HEK293T (cell line): ENCODE measurements at regions not wholly inside any gene's neighbourhood (a gene's known extent, or its start where the extent isn't known, plus 50 kb on each side); places are given as distances from the start of the nearest gene placed in this dataset.
A peak's percentile ranks its signal among the peaks of the same experiment; 100 is the strongest.

ENCODE experiments used
- CTCF ChIA-PET: fragments of 350-600 bp; formaldehyde crosslinking; extraction: SDS; loops from one replicate; lab custom pipeline; 2021; ENCODE audit warnings: antibody characterized with exemption, inconsistent platforms; lab: Yijun Ruan, JAX
- POLR2A ChIA-PET: fragments of 350-600 bp; formaldehyde crosslinking; extraction: SDS; loops from one replicate; lab custom pipeline; 2020; ENCODE audit warnings: antibody characterized with exemption, inconsistent platforms; lab: Yijun Ruan, JAX
- DNase-seq: peaks from one replicate; pipeline ENCODE4 v3.0.0; 2012; ENCODE audit warnings: mixed read lengths; ENCODE audit errors: extremely low spot score
- ARNT ChIP-seq: fragments of 450-650 bp; IDR thresholded peaks from 2 replicates; pipeline ENCODE4 v1.6.1; 2017; ENCODE audit warnings: mild to moderate bottlenecking
- BHLHE40 ChIP-seq: fragments of 450-650 bp; IDR thresholded peaks from 2 replicates; pipeline ENCODE4 v1.6.1; 2016; ENCODE audit warnings: mild to moderate bottlenecking, moderate library complexity, borderline replicate concordance
- CTBP1 ChIP-seq: fragments of 450-650 bp; IDR thresholded peaks from 2 replicates; pipeline ENCODE4 v1.6.1; 2016; ENCODE audit warnings: borderline replicate concordance
- ELF4 ChIP-seq: fragments of 450-650 bp; IDR thresholded peaks from 2 replicates; pipeline ENCODE4 v1.6.1; 2017; ENCODE audit warnings: antibody characterized with exemption
- FOXA1 ChIP-seq: fragments of 450-650 bp; IDR thresholded peaks from 2 replicates; pipeline ENCODE4 v1.6.1; 2016; ENCODE audit warnings: mild to moderate bottlenecking
- FOXK2 ChIP-seq: fragments of 450-650 bp; IDR thresholded peaks from 2 replicates; pipeline ENCODE4 v1.6.1; 2016; ENCODE audit warnings: mild to moderate bottlenecking
- FOXM1 ChIP-seq: fragments of 450-650 bp; IDR thresholded peaks from 2 replicates; pipeline ENCODE4 v1.6.1; 2017; ENCODE audit warnings: mild to moderate bottlenecking, borderline replicate concordance
- HDGF ChIP-seq: fragments of 450-650 bp; IDR thresholded peaks from 2 replicates; pipeline ENCODE4 v1.6.1; 2017; ENCODE audit warnings: antibody characterized with exemption, borderline replicate concordance
- L3MBTL2 ChIP-seq: fragments of 450-650 bp; conservative IDR thresholded peaks from 2 replicates; pipeline ENCODE4 v1.6.1; 2016; ENCODE audit warnings: mild to moderate bottlenecking
- LEF1 ChIP-seq: fragments of 450-650 bp; IDR thresholded peaks from 2 replicates; pipeline ENCODE4 v1.6.1; 2017; ENCODE audit warnings: mild to moderate bottlenecking, borderline replicate concordance
- NFRKB ChIP-seq: fragments of 450-650 bp; IDR thresholded peaks from 2 replicates; pipeline ENCODE4 v1.6.1; 2016; ENCODE audit warnings: mild to moderate bottlenecking, moderate library complexity
- PKNOX1 ChIP-seq: fragments of 450-650 bp; IDR thresholded peaks from 2 replicates; pipeline ENCODE4 v1.6.1; 2016
- SP1 ChIP-seq: fragments of 450-650 bp; IDR thresholded peaks from 2 replicates; pipeline ENCODE4 v1.6.1; 2017
- SUZ12 ChIP-seq: fragments of 450-650 bp; IDR thresholded peaks from 2 replicates; pipeline ENCODE4 v1.6.1; 2016; ENCODE audit warnings: mild to moderate bottlenecking
- TARDBP ChIP-seq: fragments of 450-650 bp; IDR thresholded peaks from 2 replicates; pipeline ENCODE4 v1.6.1; 2016
- ZNF384 ChIP-seq: fragments of 450-650 bp; IDR thresholded peaks from 2 replicates; pipeline ENCODE4 v1.6.1; 2016

GRCh38 chr10:4663162-4663992 lies 162.6 kb upstream of the AKR1E2 start:
- TF ChIP-seq ZNF384, result no peak
- peak; percentile 76 for TF ChIP-seq PKNOX1
- TF ChIP-seq BHLHE40, result no peak
- TF ChIP-seq HDGF, result no peak
- TF ChIP-seq FOXA1, result no peak
- TF ChIP-seq ELF4, result no peak
- peak; percentile 53; the same call in 1 of the 2 replicates for TF ChIP-seq L3MBTL2
- TF ChIP-seq CTBP1, result no peak
- TF ChIP-seq SP1, result no peak
- TF ChIP-seq FOXM1, result no peak
- DNase-seq, result peak; percentile 63
- ChIA-PET POLR2A (interaction anchor here (0.5 to 1.0 kb wide), 2 partner anchors 9 to 41 kb away, joined by 3 read pairs; no protein-coding TSS in a partner anchor), CTCF (interaction anchor here (0.7 kb wide), 1 partner anchor 251 kb away, joined by 3 read pairs; no protein-coding TSS in a partner anchor)

GRCh38 chr10:4662576-4663161 lies 163.3 kb upstream of the AKR1E2 start:
- TF ChIP-seq TARDBP (no peak), NFRKB (no peak), L3MBTL2 (no peak), HDGF (no peak), FOXM1 (no peak), SUZ12 (no peak), CTBP1 (no peak), PKNOX1 (no peak), BHLHE40 (no peak), ZNF384 (no peak)
- no peak for DNase-seq
- CTCF ChIA-PET, result interaction anchor here (0.7 kb wide), 1 partner anchor 250 kb away, joined by 3 read pairs; no protein-coding TSS in a partner anchor
- POLR2A ChIA-PET, result interaction anchor here (1.0 kb wide), 1 partner anchor 10 kb away, joined by 3 read pairs; no protein-coding TSS in a partner anchor

GRCh38 chr10:4661511-4662255 lies 164.3 kb upstream of the AKR1E2 start:
- no peak for DNase-seq
- POLR2A ChIA-PET, result no interaction called here
- TF ChIP-seq ARNT (no peak), BHLHE40 (no peak), ZNF384 (no peak), NFRKB (no peak), PKNOX1 (no peak), HDGF (no peak), LEF1 (no peak), SP1 (no peak), TARDBP (no peak)
- CTCF ChIA-PET, result no interaction called here

- DNase-seq, result no peak
- CTCF ChIA-PET, result no interaction called here
- POLR2A ChIA-PET, result no interaction called here
- TF ChIP-seq ELF4 (no peak), ARNT (no peak), PKNOX1 (no peak), LEF1 (no peak), HDGF (no peak), L3MBTL2 (no peak), ZNF384 (no peak), FOXA1 (no peak), SUZ12 (no peak), FOXK2 (no peak), FOXM1 (no peak), TARDBP (no peak), BHLHE40 (no peak), SP1 (no peak), NFRKB (no peak), CTBP1 (no peak)
These were observed 167.2 kb upstream of the AKR1E2 start for GRCh38 chr10:4658777-4659176.
